ENCODE measurements at regions not wholly inside any gene's neighbourhood (a gene's known extent, or its start where the extent isn't known, plus 50 kb on each side); places are given as distances from the start of the nearest gene placed in this dataset.

GRCh38 chr5:44252545-44252944, 136.7 kb downstream of the FGF10 start:
- no peak for DNase-seq (ENCODE audit: low read depth)
- no peak for TF ChIP-seq CTCF (IDR thresholded peaks at IDR 0.05; ENCODE audit: control insufficient read depth, extremely low read depth, insufficient read depth)
- no peak overlapping the region for H3K4me3 ChIP-seq (ENCODE audit: low read depth, low read length)

DNA sequence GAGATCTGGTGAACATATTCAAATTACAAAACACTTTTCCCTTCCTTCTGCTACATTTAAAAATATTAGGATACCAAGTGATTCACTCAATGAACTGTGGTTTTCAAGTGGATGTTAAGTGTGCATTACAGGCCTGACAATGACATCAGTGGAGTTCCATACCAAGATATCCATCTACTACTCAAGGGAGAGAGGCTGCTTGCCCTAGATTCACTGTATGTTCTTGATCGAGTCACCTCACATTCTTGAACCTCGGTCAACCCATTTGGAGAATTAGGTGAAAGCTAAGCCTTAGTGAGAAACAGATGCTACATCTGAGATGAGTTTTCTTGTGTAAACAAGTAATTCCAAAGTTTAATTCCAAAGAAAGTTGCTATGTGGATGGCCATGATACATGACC, 142.2 kb downstream of the FGF10 start:
- no peak overlapping the region for H3K4me3 ChIP-seq (ENCODE audit: low read depth, low read length)
- no peak for TF ChIP-seq CTCF (IDR thresholded peaks at IDR 0.05; ENCODE audit: control insufficient read depth, extremely low read depth, insufficient read depth)
- DNase-seq (ENCODE audit: low read depth) = no peak

DNA sequence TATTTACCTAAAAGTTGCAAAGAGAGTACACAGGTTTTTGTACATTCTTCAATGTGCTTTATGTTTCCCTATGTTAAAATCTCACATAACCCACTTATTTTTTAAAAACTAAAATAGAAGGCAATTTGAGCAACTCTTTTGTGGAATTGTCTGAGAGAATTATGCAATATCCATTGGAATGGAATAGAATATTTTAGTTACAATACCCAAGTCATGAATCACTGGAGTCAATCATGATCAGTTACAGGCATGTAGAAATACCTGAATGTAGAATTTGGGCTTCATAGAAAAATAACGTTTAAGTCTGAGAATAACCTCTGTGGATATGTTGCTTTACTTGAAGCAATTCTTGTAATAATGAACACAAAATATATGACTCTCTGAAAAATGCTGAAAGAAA, 143.3 kb downstream of the FGF10 start:
- DNase-seq (ENCODE audit: low read depth) = no peak
- TF ChIP-seq CTCF (IDR thresholded peaks at IDR 0.05; ENCODE audit: control insufficient read depth, extremely low read depth, insufficient read depth) = no peak

DNA sequence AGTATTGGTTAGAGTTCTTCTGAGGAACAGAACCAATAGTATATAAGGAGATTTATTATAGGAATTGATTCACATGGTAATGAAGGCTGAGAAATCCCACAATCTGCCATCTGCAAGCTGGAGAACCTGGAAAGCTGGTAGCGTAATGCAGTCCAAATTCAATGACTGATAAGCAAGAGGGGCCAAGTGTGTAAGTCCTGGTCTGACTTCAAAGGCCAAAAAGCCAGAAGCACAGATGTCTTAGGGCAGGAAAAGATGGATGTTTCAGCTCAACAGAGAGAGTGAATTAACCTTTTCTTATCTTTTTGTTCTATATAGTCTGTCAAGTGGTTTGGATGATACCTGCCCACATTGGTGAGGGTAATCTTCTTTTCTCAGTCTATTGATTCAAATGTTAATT, 146.4 kb downstream of the FGF10 start:
- TF ChIP-seq CTCF (IDR thresholded peaks at IDR 0.05; ENCODE audit: control insufficient read depth, extremely low read depth, insufficient read depth) = no peak
- DNase-seq (ENCODE audit: low read depth) = no peak
- H3K4me3 ChIP-seq (ENCODE audit: low read depth, low read length) = no peak overlapping the region

More for the DNA sequence above, 143.3 kb downstream of the FGF10 start:
- no peak overlapping the region for H3K4me3 ChIP-seq (ENCODE audit: low read depth, low read length)

GRCh38 chr5:44236040-44236439, 153.2 kb downstream of the FGF10 start:
- no peak overlapping the region for H3K4me3 ChIP-seq (ENCODE audit: low read depth, low read length)
- DNase-seq (ENCODE audit: low read depth) = no peak
- TF ChIP-seq CTCF (IDR thresholded peaks at IDR 0.05; ENCODE audit: control insufficient read depth, extremely low read depth, insufficient read depth) = no peak

DNA sequence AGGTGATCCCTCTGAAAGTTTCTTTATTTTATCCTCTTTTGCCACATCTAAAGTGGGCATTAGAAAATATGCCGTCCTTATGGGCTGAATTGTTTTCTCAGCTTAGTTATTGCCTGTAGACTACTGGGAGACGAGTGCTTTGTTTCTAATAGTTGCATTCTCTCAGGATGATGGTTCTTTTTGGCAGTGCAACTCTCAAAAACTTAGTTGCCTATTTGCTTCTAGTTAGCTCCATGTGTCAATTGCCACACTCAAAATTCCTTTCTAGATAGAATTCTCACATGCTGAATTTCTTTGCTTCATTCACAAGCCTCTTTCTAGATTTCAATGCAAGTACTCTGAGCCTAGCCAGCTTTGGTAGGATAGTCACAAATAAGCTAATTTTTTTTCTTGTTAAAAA, 155.5 kb downstream of the FGF10 start:
- no peak for DNase-seq (ENCODE audit: low read depth)
- H3K4me3 ChIP-seq (ENCODE audit: low read depth, low read length) = no peak overlapping the region
- TF ChIP-seq CTCF (IDR thresholded peaks at IDR 0.05; ENCODE audit: control insufficient read depth, extremely low read depth, insufficient read depth) = no peak

All from LNCaP clone FGC (cell line).